SJSA1 (cell line): ENCODE measurements at regions not wholly inside any gene's neighbourhood (a gene's known extent, or its start where the extent isn't known, plus 50 kb on each side); places are given as distances from the start of the nearest gene placed in this dataset.

Experiments
- DNase-seq, 2 experiments: peaks; one replicate each; pipeline ENCODE4 v3.0.0-alpha.2; 2015 to 2020; ENCODE audit warnings: low spot score in 2 of 2, low read depth in 1 of 2
- H3K27ac ChIP-seq: fragments of 250-450 bp; sonication (Bioruptor Pico); 2 replicates; pipeline ENCODE4 v1.5.1; 2020; ENCODE audit warnings: mild to moderate bottlenecking, moderate library complexity
- H3K27me3 ChIP-seq: fragments of 250-450 bp; sonication (Bioruptor Pico); replicated peaks from 2 replicates; pipeline ENCODE4 v1.5.1; 2020; ENCODE audit warnings: mild to moderate bottlenecking, moderate library complexity
- H3K36me3 ChIP-seq: fragments of 250-450 bp; sonication (Bioruptor Pico); 2 replicates; pipeline ENCODE4 v1.5.1; 2020; ENCODE audit warnings: mild to moderate bottlenecking
- H3K4me1 ChIP-seq: fragments of 250-450 bp; sonication (Bioruptor Pico); replicated peaks from 2 replicates; pipeline ENCODE4 v1.6.1; 2021; ENCODE audit warnings: mild to moderate bottlenecking
- H3K4me3 ChIP-seq: fragments of 250-450 bp; sonication (Bioruptor Pico); 2 replicates; pipeline ENCODE4 v1.5.1; 2020; ENCODE audit warnings: mild to moderate bottlenecking
- H3K9me3 ChIP-seq: fragments of 250-450 bp; sonication (Bioruptor Pico); replicated peaks from 2 replicates; pipeline ENCODE4 v1.5.1; 2020; ENCODE audit warnings: mild to moderate bottlenecking

GRCh38 chr20:19823971-19824370 lies 65.9 kb downstream of the RIN2 start:
- H3K4me3 ChIP-seq, result no peak overlapping the region
- 0 out of 2 replicates have a peak, but pooled peaks cover 2% of the 10 kb centered on the region for H3K9me3 ChIP-seq
- no peak for DNase-seq
- H3K36me3 ChIP-seq, result no peaks in the 10 kb centered on the region
- H3K4me1 ChIP-seq, result peaks cover 28% of the 10 kb centered on the region
- H3K27me3 ChIP-seq, result no peaks in the 10 kb centered on the region
- H3K27ac ChIP-seq, result no peak overlapping the region

DNA sequence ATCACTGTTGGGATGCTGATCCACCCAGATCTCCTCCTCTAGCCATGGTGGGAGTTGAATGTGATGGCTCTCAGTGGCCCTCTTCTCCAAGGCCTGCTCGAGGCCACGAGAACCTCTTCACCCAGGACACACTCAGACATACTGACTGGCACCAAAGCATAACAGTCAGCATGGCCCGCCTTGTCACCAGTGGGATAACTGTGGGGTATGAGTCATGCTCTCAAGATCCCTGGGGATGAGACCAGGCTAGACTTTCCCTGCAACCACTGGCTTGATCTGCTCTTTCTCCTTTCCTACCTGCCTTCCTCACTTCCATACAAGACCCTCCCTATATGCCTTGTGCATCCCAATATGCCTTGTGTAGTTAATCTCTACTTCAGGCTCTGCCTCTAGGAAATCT lies 66.8 kb downstream of the RIN2 start:
- Histone ChIP-seq H3K9me3 (no peaks in the 10 kb centered on the region), H3K36me3 (no peaks in the 10 kb centered on the region), H3K27me3 (no peaks in the 10 kb centered on the region), H3K27ac (no peak overlapping the region; the same call in 1 of the 2 replicates), H3K4me3 (no peak overlapping the region), H3K4me1 (peaks cover 28% of the 10 kb centered on the region)
- DNase-seq, result no peak

- no peaks in the 10 kb centered on the region for H3K27me3 ChIP-seq
- no peak overlapping the region for H3K27ac ChIP-seq
- peaks cover 28% of the 10 kb centered on the region for H3K4me1 ChIP-seq
- no peaks in the 10 kb centered on the region for H3K9me3 ChIP-seq
- no peak overlapping the region for H3K4me3 ChIP-seq
- H3K36me3 ChIP-seq, result no peaks in the 10 kb centered on the region
- no peak for DNase-seq
These were observed 68.3 kb downstream of the RIN2 start for GRCh38 chr20:19826179-19826914.

DNA sequence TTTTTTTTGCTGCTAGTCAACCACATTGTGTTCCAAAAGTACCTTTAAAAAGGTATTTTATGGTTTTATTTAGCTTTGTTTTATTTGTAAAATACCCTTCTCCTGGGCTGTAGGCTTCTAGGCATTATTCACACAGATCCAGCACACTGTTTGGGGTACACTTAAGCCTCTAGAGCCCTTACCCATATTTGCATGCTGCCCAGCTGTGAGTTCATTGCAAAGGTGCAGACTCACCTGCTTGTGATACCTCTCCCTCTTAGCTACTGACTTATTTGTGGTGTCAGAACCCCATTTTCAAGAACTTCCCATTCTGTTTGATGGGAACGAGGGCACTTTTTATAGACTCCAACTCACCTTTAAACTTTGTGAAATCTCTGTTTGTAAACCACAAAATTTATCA lies 69.8 kb downstream of the RIN2 start:
- DNase-seq, result no peak
- Histone ChIP-seq H3K9me3 (no peaks in the 10 kb centered on the region), H3K4me1 (peaks cover 18% of the 10 kb centered on the region), H3K4me3 (no peak overlapping the region), H3K27ac (no peak overlapping the region), H3K27me3 (no peaks in the 10 kb centered on the region), H3K36me3 (no peaks in the 10 kb centered on the region)

- Histone ChIP-seq H3K27me3 (no peaks in the 10 kb centered on the region), H3K9me3 (no peaks in the 10 kb centered on the region), H3K4me3 (no peak overlapping the region), H3K27ac (no peak overlapping the region), H3K36me3 (no peaks in the 10 kb centered on the region), H3K4me1 (peaks cover 18% of the 10 kb centered on the region)
- DNase-seq, result peak in 1 of 2 experiments; percentile 37
These were observed 70.2 kb downstream of the RIN2 start for GRCh38 chr20:19828232-19828631.

GRCh38 chr20:19830211-19830785 lies 72.2 kb downstream of the RIN2 start:
- no peaks in the 10 kb centered on the region for H3K27me3 ChIP-seq
- H3K4me3 ChIP-seq, result no peak overlapping the region
- peaks cover 10% of the 10 kb centered on the region for H3K4me1 ChIP-seq
- DNase-seq, result no peak
- H3K36me3 ChIP-seq, result no peaks in the 10 kb centered on the region
- no peak overlapping the region for H3K27ac ChIP-seq
- no peaks in the 10 kb centered on the region for H3K9me3 ChIP-seq

- no peaks in the 10 kb centered on the region for H3K27me3 ChIP-seq
- H3K36me3 ChIP-seq, result no peaks in the 10 kb centered on the region
- DNase-seq, result no peak
- peaks cover 9% of the 10 kb centered on the region for H3K4me1 ChIP-seq
- H3K27ac ChIP-seq, result no peak overlapping the region
- H3K4me3 ChIP-seq, result no peak overlapping the region
- no peaks in the 10 kb centered on the region for H3K9me3 ChIP-seq
These were observed 74.8 kb downstream of the RIN2 start for GRCh38 chr20:19832875-19833274.

GRCh38 chr20:19833395-19833794 lies 75.3 kb downstream of the RIN2 start:
- H3K9me3 ChIP-seq, result no peaks in the 10 kb centered on the region
- H3K4me1 ChIP-seq, result peaks cover 3% of the 10 kb centered on the region
- no peak overlapping the region for H3K27ac ChIP-seq
- no peaks in the 10 kb centered on the region for H3K27me3 ChIP-seq
- no peak overlapping the region for H3K4me3 ChIP-seq
- no peaks in the 10 kb centered on the region for H3K36me3 ChIP-seq
- DNase-seq, result no peak

DNA sequence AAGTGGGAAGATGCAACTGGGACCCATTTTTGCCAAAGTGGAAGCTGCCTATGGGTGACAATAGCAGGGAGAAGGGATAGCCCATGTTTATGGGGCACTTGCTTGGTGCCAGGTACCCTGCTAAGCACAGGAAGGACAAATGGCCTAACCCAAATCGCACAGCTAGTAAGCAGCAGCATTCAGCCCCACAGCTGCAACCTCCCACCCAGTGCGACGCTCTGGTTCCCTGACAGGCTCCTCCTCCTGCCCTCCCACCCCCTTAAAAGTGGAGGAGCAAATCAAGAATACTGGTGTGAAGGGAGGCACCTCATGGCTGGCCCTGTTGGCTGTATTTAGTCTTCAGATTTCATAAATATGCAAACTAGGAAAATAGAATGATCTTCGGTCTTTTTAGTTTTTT lies 76.2 kb downstream of the RIN2 start:
- H3K4me3 ChIP-seq, result no peak overlapping the region
- no peak overlapping the region for H3K27ac ChIP-seq
- DNase-seq, result no peak
- H3K27me3 ChIP-seq, result no peaks in the 10 kb centered on the region
- H3K4me1 ChIP-seq, result no peaks in the 10 kb centered on the region
- H3K36me3 ChIP-seq, result no peaks in the 10 kb centered on the region
- no peaks in the 10 kb centered on the region for H3K9me3 ChIP-seq

DNA sequence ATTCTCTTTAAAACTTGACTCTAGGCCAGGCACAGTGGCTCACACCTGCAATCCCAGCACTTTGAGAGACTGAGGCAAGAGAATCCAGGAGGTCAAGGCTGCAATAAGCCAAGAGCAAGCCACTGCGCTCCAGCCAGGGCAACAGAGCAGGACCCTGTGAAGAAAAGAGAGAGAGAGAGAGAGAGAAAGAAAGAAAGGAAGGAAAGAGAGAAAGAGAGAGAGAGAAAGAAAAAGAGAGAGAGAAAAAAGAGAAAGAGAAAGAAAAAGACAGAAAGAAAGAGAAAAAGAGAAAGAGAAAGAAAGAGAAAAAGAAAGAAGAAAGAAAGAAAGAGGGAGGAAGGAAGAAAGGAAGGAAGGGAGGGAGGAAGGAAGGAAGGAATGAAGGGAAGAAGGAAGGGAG lies 76.7 kb downstream of the RIN2 start:
- Histone ChIP-seq H3K9me3 (no peaks in the 10 kb centered on the region), H3K27ac (no peak overlapping the region), H3K36me3 (no peaks in the 10 kb centered on the region), H3K4me1 (no peaks in the 10 kb centered on the region), H3K4me3 (no peak overlapping the region), H3K27me3 (no peaks in the 10 kb centered on the region)
- DNase-seq, result no peak

GRCh38 chr20:19835533-19836222 lies 77.6 kb downstream of the RIN2 start:
- H3K27me3 ChIP-seq, result no peaks in the 10 kb centered on the region
- H3K36me3 ChIP-seq, result no peaks in the 10 kb centered on the region
- no peak overlapping the region for H3K4me3 ChIP-seq
- no peaks in the 10 kb centered on the region for H3K4me1 ChIP-seq
- no peak for DNase-seq
- no peak overlapping the region for H3K27ac ChIP-seq
- no peaks in the 10 kb centered on the region for H3K9me3 ChIP-seq

DNA sequence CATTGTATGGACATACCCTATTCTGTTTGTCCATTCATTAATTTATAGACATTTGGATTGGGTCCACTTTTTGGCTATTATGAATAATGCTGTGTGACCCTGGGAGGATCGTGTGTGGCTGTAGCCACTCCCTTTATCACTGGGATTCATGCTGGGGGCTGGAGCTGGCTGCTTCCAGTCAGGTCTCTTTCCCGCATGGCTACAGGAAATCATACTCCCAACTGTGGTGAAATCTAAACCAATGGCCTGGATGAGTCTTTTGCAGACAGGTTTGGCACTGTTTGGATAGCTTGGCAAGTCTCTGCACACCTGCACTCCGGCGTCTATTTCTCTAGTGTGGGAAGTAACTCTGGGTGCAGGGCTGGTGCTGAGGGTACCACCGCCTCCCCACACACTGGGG lies 80.4 kb downstream of the RIN2 start:
- Histone ChIP-seq H3K27me3 (no peaks in the 10 kb centered on the region), H3K4me1 (no peaks in the 10 kb centered on the region), H3K4me3 (no peak overlapping the region), H3K27ac (no peak overlapping the region), H3K9me3 (0 out of 2 replicates have a peak, but pooled peaks cover 6% of the 10 kb centered on the region), H3K36me3 (no peaks in the 10 kb centered on the region; the same call in 1 of the 2 replicates)
- no peak for DNase-seq

DNA sequence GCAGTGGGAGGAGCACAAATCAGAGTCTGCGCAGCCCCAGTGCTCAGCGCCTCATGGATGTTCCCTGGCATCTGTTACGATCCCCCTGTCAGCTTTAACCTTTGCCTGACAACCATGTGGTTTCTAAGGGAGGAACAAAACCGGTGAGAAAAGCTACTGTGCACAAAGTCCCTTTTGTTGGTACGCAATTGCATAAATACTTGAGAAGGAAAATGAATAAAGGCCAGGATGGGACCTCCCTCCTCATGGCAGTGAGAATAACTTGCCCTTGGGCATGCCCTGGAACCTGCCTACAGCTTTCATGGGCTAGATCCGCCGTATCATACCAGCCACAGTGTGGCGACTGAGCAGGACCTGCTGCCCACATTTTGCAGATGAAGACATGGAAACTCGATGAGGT lies 81.0 kb downstream of the RIN2 start:
- Histone ChIP-seq H3K9me3 (0 out of 2 replicates have a peak, but pooled peaks cover 6% of the 10 kb centered on the region), H3K27ac (no peak overlapping the region), H3K4me3 (no peak overlapping the region), H3K4me1 (no peaks in the 10 kb centered on the region), H3K36me3 (no peaks in the 10 kb centered on the region; the same call in 1 of the 2 replicates), H3K27me3 (no peaks in the 10 kb centered on the region)
- DNase-seq, result no peak

- no peak overlapping the region for H3K27ac ChIP-seq
- no peaks in the 10 kb centered on the region for H3K4me1 ChIP-seq
These were observed 82.2 kb downstream of the RIN2 start for GRCh38 chr20:19840111-19840710.

More at GRCh38 chr20:19840111-19840710, 82.2 kb downstream of the RIN2 start:
- no peak for DNase-seq
- H3K27me3 ChIP-seq, result no peaks in the 10 kb centered on the region
- 0 out of 2 replicates have a peak, but pooled peaks cover 6% of the 10 kb centered on the region for H3K9me3 ChIP-seq
- no peaks in the 10 kb centered on the region; the same call in 1 of the 2 replicates for H3K36me3 ChIP-seq
- H3K4me3 ChIP-seq, result no peak overlapping the region
